H9 (cell line): ENCODE measurements at regions not wholly inside any gene's neighbourhood (a gene's known extent, or its start where the extent isn't known, plus 50 kb on each side); places are given as distances from the start of the nearest gene placed in this dataset.

Experiments used
- DNase-seq: peaks from one replicate; pipeline ENCODE4 v3.0.0-alpha.2; 2017
- H2AFZ ChIP-seq: one replicate; pipeline ENCODE4 v1.6.1; 2013; ENCODE audit warnings: mild to moderate bottlenecking, low read length, control low read depth, moderate library complexity
- H2AK5ac ChIP-seq: 2 replicates; pipeline ENCODE4 v1.6.1; 2013; ENCODE audit warnings: low read length, control low read depth, mixed read lengths; ENCODE audit not compliant: insufficient read length
- H2BK120ac ChIP-seq: one replicate; pipeline ENCODE4 v1.6.1; 2013; ENCODE audit warnings: low read depth, mild to moderate bottlenecking, low read length, control low read depth, inconsistent platforms; ENCODE audit not compliant: poor library complexity, severe bottlenecking
- H2BK12ac ChIP-seq: 2 replicates; pipeline ENCODE4 v1.6.1; 2013; ENCODE audit warnings: low read length, control low read depth, mixed read lengths, low read depth; ENCODE audit not compliant: insufficient read length
- H2BK15ac ChIP-seq: 2 replicates; pipeline ENCODE4 v1.6.1; 2013; ENCODE audit warnings: low read depth, low read length, control low read depth
- H2BK20ac ChIP-seq: one replicate; pipeline ENCODE4 v1.6.1; 2013; ENCODE audit warnings: low read depth, mild to moderate bottlenecking, low read length, control low read depth, inconsistent platforms; ENCODE audit not compliant: poor library complexity, severe bottlenecking
- H2BK5ac ChIP-seq: 2 replicates; pipeline ENCODE4 v1.6.1; 2013; ENCODE audit warnings: low read length, control low read depth, mixed read lengths; ENCODE audit not compliant: insufficient read length
- H3K14ac ChIP-seq: 2 replicates; pipeline ENCODE4 v1.6.1; 2013; ENCODE audit warnings: low read length, control low read depth; ENCODE audit not compliant: insufficient read depth
- H3K18ac ChIP-seq: 2 replicates; pipeline ENCODE4 v1.6.1; 2013; ENCODE audit warnings: low read depth, mild to moderate bottlenecking, mixed read lengths, low read length, control low read depth; ENCODE audit not compliant: insufficient read length
- H3K23ac ChIP-seq: 2 replicates; pipeline ENCODE4 v1.6.1; 2013; ENCODE audit warnings: low read length, control low read depth, mixed read lengths, low read depth; ENCODE audit not compliant: insufficient read length
- H3K23me2 ChIP-seq: 2 replicates; pipeline ENCODE4 v1.6.1; 2013; ENCODE audit warnings: low read depth, mild to moderate bottlenecking, mixed read lengths, low read length, control low read depth; ENCODE audit not compliant: insufficient read length, poor library complexity, severe bottlenecking
- H3K27ac ChIP-seq: 2 replicates; pipeline ENCODE4 v1.5.1; 2013; ENCODE audit warnings: low read length, control low read depth, mixed read lengths, low read depth; ENCODE audit not compliant: insufficient read length
- H3K27me3 ChIP-seq: 2 replicates; pipeline ENCODE4 v1.6.1; 2013; ENCODE audit warnings: low read length, control low read depth, inconsistent platforms; ENCODE audit not compliant: insufficient read depth
- H3K4ac ChIP-seq: 2 replicates; pipeline ENCODE4 v1.6.1; 2013; ENCODE audit warnings: low read depth, mild to moderate bottlenecking, control low read depth, inconsistent platforms, low read length, moderate library complexity
- H3K4me1 ChIP-seq: 2 replicates; pipeline ENCODE4 v1.6.1; 2013; ENCODE audit warnings: low read length, control low read depth, inconsistent platforms; ENCODE audit not compliant: insufficient read depth
- H3K4me2 ChIP-seq: 2 replicates; pipeline ENCODE4 v1.6.1; 2013; ENCODE audit warnings: low read length, control low read depth, mixed read lengths; ENCODE audit not compliant: insufficient read length, insufficient read depth
- H3K56ac ChIP-seq: 2 replicates; pipeline ENCODE4 v1.6.1; 2013; ENCODE audit warnings: low read depth, mild to moderate bottlenecking, mixed read lengths, low read length, control low read depth; ENCODE audit not compliant: insufficient read length
- H3K79me1 ChIP-seq: 2 replicates; pipeline ENCODE4 v1.6.1; 2013; ENCODE audit warnings: low read depth, mild to moderate bottlenecking, moderate library complexity, low read length, control low read depth, inconsistent platforms; ENCODE audit not compliant: insufficient read depth, poor library complexity, severe bottlenecking
- H3K79me2 ChIP-seq: 2 replicates; pipeline ENCODE4 v1.6.1; 2013; ENCODE audit warnings: low read length, control low read depth, inconsistent platforms; ENCODE audit not compliant: insufficient read depth
- H3K9ac ChIP-seq: 2 replicates; pipeline ENCODE4 v1.6.1; 2013; ENCODE audit warnings: low read length, control low read depth, mixed read lengths; ENCODE audit not compliant: insufficient read length; ENCODE audit errors: extremely low read depth
- H3K9me3 ChIP-seq: one replicate; pipeline ENCODE4 v1.6.1; 2013; ENCODE audit warnings: low read depth, low read length, inconsistent platforms; ENCODE audit not compliant: control insufficient read depth
- H3T11ph ChIP-seq: one replicate; pipeline ENCODE4 v1.6.1; 2013; ENCODE audit warnings: mild to moderate bottlenecking, low read length, control low read depth, inconsistent platforms
- H4K20me1 ChIP-seq: one replicate; pipeline ENCODE4 v1.6.1; 2013; ENCODE audit not compliant: control insufficient read depth, insufficient read length, insufficient read depth
- H4K5ac ChIP-seq: 2 replicates; pipeline ENCODE4 v1.6.1; 2013; ENCODE audit warnings: low read depth, mild to moderate bottlenecking, mixed read lengths, low read length, control low read depth; ENCODE audit not compliant: insufficient read length
- H4K8ac ChIP-seq: replicated peaks from 2 replicates; pipeline ENCODE4 v1.6.1; 2013; ENCODE audit warnings: low read length, control low read depth, mixed read lengths, low read depth; ENCODE audit not compliant: insufficient read length
- H4K91ac ChIP-seq: 2 replicates; pipeline ENCODE4 v1.6.1; 2013; ENCODE audit warnings: low read depth, mild to moderate bottlenecking, moderate library complexity, mixed read lengths, low read length, control low read depth; ENCODE audit not compliant: insufficient read length
- H3K27ac Mint-ChIP-seq, 3 experiments: 2 replicates in 2 of 3; 3 replicates in 1 of 3; pipeline ENCODE4 v1.8.0; 2020 to 2021; ENCODE audit warnings: mixed read lengths in 3 of 3, mild to moderate bottlenecking in 1 of 3, moderate library complexity in 1 of 3
- H3K27me3 Mint-ChIP-seq: 2 replicates; pipeline ENCODE4 v1.8.0; 2021; ENCODE audit warnings: low read depth, mild to moderate bottlenecking, moderate library complexity, mixed read lengths
- H3K36me3 Mint-ChIP-seq, 3 experiments: 2 replicates in 2 of 3; 3 replicates in 1 of 3; pipeline ENCODE4 v1.8.0; 2020 to 2021; ENCODE audit warnings: low read depth in 3 of 3, mixed read lengths in 3 of 3; ENCODE audit not compliant: insufficient read depth in 1 of 3
- H3K4me1 Mint-ChIP-seq, 2 experiments: 2 replicates each; pipeline ENCODE4 v1.8.0; 2020; ENCODE audit warnings: mixed read lengths in 2 of 2
- H3K4me3 Mint-ChIP-seq, 2 experiments: 2 replicates in 1 of 2; 3 replicates in 1 of 2; pipeline ENCODE4 v1.8.0; 2020 to 2021; ENCODE audit warnings: mild to moderate bottlenecking in 2 of 2, mixed read lengths in 2 of 2, moderate library complexity in 1 of 2
- H3K9me3 Mint-ChIP-seq, 2 experiments: 2 replicates in 1 of 2; 3 replicates in 1 of 2; pipeline ENCODE4 v1.8.0; 2020; ENCODE audit warnings: mild to moderate bottlenecking in 2 of 2, mixed read lengths in 2 of 2, moderate library complexity in 1 of 2
- CTCF ChIP-seq: fragments of 200-600 bp; sonication (generic); conservative IDR thresholded peaks from 3 replicates; pipeline ENCODE4 v1.8.0; 2021; ENCODE audit warnings: antibody characterized with exemption, mild to moderate bottlenecking
- WGBS: extraction: QIAGEN DNeasy Blood & Tissue Kit; methylation state at CpG from one replicate; pipeline ENCODE4 v1.1.7; 2013; ENCODE audit warnings: missing lambda C conversion rate, low lambda C conversion rate, mixed read lengths; ENCODE audit not compliant: insufficient read length; ENCODE audit errors: extremely low coverage; 5-methylcytosine and 5-hydroxymethylcytosine counted together

- no peak overlapping the region for H3K27ac Mint-ChIP-seq
- H2BK120ac ChIP-seq = peak overlapping the region; percentile 23
- no peak overlapping the region for H2BK20ac ChIP-seq
- H3T11ph ChIP-seq = no peak overlapping the region
- H3K4ac ChIP-seq = no peak overlapping the region
- H3K14ac ChIP-seq = peak overlapping the region; percentile 84
- H3K9me3 ChIP-seq = no peaks in the 10 kb centered on the region
- no peaks in the 10 kb centered on the region for H3K79me2 ChIP-seq
- H3K79me1 ChIP-seq = no peaks in the 10 kb centered on the region
- peak overlapping the region; percentile 23 for H2AFZ ChIP-seq
- H2BK5ac ChIP-seq = no peak overlapping the region
- H4K8ac ChIP-seq = no peak overlapping the region
- H4K5ac ChIP-seq = no peak overlapping the region
- H3K27me3 ChIP-seq = peaks cover 4% of the 10 kb centered on the region; the same call in 1 of the 2 replicates
- H2AK5ac ChIP-seq = no peak overlapping the region
- H2BK15ac ChIP-seq = no peak overlapping the region
- H3K27me3 Mint-ChIP-seq = peaks cover 79% of the 10 kb centered on the region
- peaks cover 8 to 13% of the 10 kb centered on the region in 2 experiments; a peak in 3 of 4 replicates for H3K4me1 Mint-ChIP-seq
- H2BK12ac ChIP-seq = no peak overlapping the region
- no peak for TF ChIP-seq CTCF
- H3K23me2 ChIP-seq = peaks cover 12% of the 10 kb centered on the region
- H3K27ac ChIP-seq = no peak overlapping the region
- peaks cover 8 to 11% of the 10 kb centered on the region in 2 experiments for H3K9me3 Mint-ChIP-seq
- H3K23ac ChIP-seq = no peak overlapping the region
- peaks cover 10 to 17% (median 11%) of the 10 kb centered on the region in 3 experiments; a peak in 6 of 7 replicates for H3K36me3 Mint-ChIP-seq
- no peak overlapping the region for H4K91ac ChIP-seq
- H3K18ac ChIP-seq = no peak overlapping the region
- H3K4me2 ChIP-seq = peak overlapping the region; percentile 45
- H3K56ac ChIP-seq = no peak overlapping the region
- no CpG with 5 or more reads among the region's 28 CpGs for WGBS
- H4K20me1 ChIP-seq = no peaks in the 10 kb centered on the region
- H3K4me1 ChIP-seq = no peaks in the 10 kb centered on the region
- H3K4me3 Mint-ChIP-seq = peak overlapping the region; percentile 72 to 78
- H3K9ac ChIP-seq = no peak overlapping the region
- DNase-seq = peak; percentile 54
Observed at GRCh38 chr6:29887330-29887818, 55.0 kb upstream of the HLA-A start.
